OCI-LY3 (cell line): ENCODE measurements at regions not wholly inside any gene's neighbourhood (a gene's known extent, or its start where the extent isn't known, plus 50 kb on each side); places are given as distances from the start of the nearest gene placed in this dataset.

Experiments
- H2AFZ ChIP-seq: fragments of 200-600, 300-600 bp; shearing (Covaris generic); 2 replicates; pipeline ENCODE4 v1.6.0; 2014; ENCODE audit warnings: antibody characterized with exemption, low read depth, low read length
- H3K27ac ChIP-seq: fragments of 200-600, 300-600 bp; sonication (generic); 2 replicates; pipeline ENCODE4 v1.5.1; 2014; ENCODE audit warnings: mild to moderate bottlenecking, low read length, moderate library complexity, mixed read lengths
- H3K27me3 ChIP-seq: fragments of 200-600, 300-600 bp; sonication (generic); 2 replicates; pipeline ENCODE4 v1.6.1; 2014; ENCODE audit warnings: low read depth, low read length, mixed read lengths
- H3K36me3 ChIP-seq: fragments of 200-600, 300-600 bp; sonication (generic); replicated peaks from 2 replicates; pipeline ENCODE3; 2014; ENCODE audit warnings: low read depth, low read length, mixed read lengths
- H3K4me1 ChIP-seq: fragments of 300-600, 200-600 bp; sonication (generic); 2 replicates; pipeline ENCODE4 v1.6.1; 2014; ENCODE audit warnings: low read length, mixed read lengths
- H3K4me2 ChIP-seq: fragments of 200-600, 300-600 bp; sonication (generic); 2 replicates; pipeline ENCODE4 v1.6.1; 2014; ENCODE audit warnings: low read length, mixed read lengths
- H3K4me3 ChIP-seq: fragments of 300-600, 200-600 bp; sonication (generic); 2 replicates; pipeline ENCODE4 v1.5.1; 2014; ENCODE audit warnings: antibody characterized with exemption, mild to moderate bottlenecking, low read length, moderate library complexity
- H3K79me2 ChIP-seq: fragments of 300-600, 200-600 bp; shearing (Covaris generic); 2 replicates; pipeline ENCODE4 v1.6.1; 2014; ENCODE audit warnings: mild to moderate bottlenecking, low read length, mixed read lengths
- H3K9ac ChIP-seq: fragments of 300-600, 200-600 bp; shearing (Covaris generic); 2 replicates; pipeline ENCODE4 v1.6.0; 2014; ENCODE audit warnings: mild to moderate bottlenecking, low read length, moderate library complexity
- H3K9me3 ChIP-seq: fragments of 200-600, 300-600 bp; shearing (Covaris generic); 2 replicates; pipeline ENCODE4 v1.6.1; 2014; ENCODE audit warnings: low read length, mixed read lengths; ENCODE audit not compliant: insufficient read depth
- H4K20me1 ChIP-seq: fragments of 200-600, 300-600 bp; sonication (generic); 2 replicates; pipeline ENCODE4 v1.6.1; 2016; ENCODE audit warnings: low read length, mixed read lengths; ENCODE audit not compliant: insufficient read depth
- EZH2phosphoT487 ChIP-seq: fragments of 200-600 bp; shearing (Covaris generic); IDR thresholded peaks from 2 replicates; pipeline ENCODE4 v1.6.1; 2018; ENCODE audit warnings: antibody characterized with exemption, mixed run types, low read depth
- TF ChIP-seq, protein P1 (sequence below): fragments of 200-600, 300-600 bp; sonication (generic); IDR thresholded peaks from 2 replicates; pipeline ENCODE4 v1.5.1; 2014; ENCODE audit warnings: antibody characterized with exemption, low read length, low read depth

DNA sequence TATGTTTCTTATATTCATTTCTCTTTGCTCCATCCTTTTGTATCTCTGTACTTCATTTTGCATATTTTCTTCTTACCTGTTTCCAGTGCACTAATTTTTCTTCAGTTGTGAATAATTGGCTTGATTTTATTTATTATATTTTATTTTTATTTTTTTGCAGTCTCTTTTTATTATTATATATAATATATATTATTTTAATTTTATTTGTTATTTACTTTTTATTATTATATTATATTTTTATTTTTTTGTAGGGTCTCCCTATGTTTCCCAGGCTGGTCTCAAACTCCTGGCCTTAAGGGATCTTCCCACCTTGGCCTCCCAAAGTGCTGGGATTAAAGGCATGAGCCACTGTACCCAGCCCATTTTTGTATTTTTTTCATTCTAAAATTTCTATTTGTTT lies 213.1 kb upstream of the TSC22D2 start:
- TF ChIP-seq, protein P1, sequence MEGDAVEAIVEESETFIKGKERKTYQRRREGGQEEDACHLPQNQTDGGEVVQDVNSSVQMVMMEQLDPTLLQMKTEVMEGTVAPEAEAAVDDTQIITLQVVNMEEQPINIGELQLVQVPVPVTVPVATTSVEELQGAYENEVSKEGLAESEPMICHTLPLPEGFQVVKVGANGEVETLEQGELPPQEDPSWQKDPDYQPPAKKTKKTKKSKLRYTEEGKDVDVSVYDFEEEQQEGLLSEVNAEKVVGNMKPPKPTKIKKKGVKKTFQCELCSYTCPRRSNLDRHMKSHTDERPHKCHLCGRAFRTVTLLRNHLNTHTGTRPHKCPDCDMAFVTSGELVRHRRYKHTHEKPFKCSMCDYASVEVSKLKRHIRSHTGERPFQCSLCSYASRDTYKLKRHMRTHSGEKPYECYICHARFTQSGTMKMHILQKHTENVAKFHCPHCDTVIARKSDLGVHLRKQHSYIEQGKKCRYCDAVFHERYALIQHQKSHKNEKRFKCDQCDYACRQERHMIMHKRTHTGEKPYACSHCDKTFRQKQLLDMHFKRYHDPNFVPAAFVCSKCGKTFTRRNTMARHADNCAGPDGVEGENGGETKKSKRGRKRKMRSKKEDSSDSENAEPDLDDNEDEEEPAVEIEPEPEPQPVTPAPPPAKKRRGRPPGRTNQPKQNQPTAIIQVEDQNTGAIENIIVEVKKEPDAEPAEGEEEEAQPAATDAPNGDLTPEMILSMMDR = no peak
- TF ChIP-seq EZH2phosphoT487 = no peak
- Histone ChIP-seq H3K27me3 (0 out of 2 replicates have a peak, but pooled peaks cover 4% of the 10 kb centered on the region), H3K4me3 (no peak overlapping the region), H3K4me2 (no peak overlapping the region), H3K36me3 (no peaks in the 10 kb centered on the region), H3K79me2 (no peaks in the 10 kb centered on the region), H2AFZ (no peak overlapping the region), H4K20me1 (no peaks in the 10 kb centered on the region), H3K4me1 (no peaks in the 10 kb centered on the region), H3K9me3 (peaks cover under 1% of the 10 kb centered on the region; the same call in 1 of the 2 replicates), H3K27ac (no peak overlapping the region), H3K9ac (no peak overlapping the region)

DNA sequence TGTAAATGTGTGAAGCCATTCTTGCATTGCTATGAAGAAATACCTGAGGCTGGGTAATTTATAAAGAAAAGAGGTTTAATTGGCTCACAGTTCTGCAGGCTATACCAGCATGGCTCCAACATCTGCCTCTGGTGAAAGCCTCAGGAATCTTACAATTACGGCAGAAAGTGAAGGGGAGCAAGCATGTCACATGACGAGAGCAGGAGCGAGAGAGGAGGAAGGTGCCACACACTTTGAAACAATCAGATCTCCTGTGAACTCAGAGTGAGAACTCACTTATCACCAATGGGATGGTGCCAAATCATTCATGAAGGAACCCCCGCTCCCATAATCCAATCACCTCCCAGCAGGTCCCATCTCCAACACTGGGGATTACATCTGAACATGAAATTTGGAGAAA lies 213.6 kb upstream of the TSC22D2 start:
- Histone ChIP-seq H4K20me1 (no peaks in the 10 kb centered on the region), H3K4me2 (no peak overlapping the region), H3K27ac (no peak overlapping the region), H3K9ac (no peak overlapping the region), H3K4me1 (no peaks in the 10 kb centered on the region), H2AFZ (no peak overlapping the region), H3K4me3 (no peak overlapping the region), H3K27me3 (0 out of 2 replicates have a peak, but pooled peaks cover 4% of the 10 kb centered on the region), H3K79me2 (no peaks in the 10 kb centered on the region), H3K9me3 (peaks cover 5% of the 10 kb centered on the region; the same call in 1 of the 2 replicates), H3K36me3 (no peaks in the 10 kb centered on the region)
- TF ChIP-seq EZH2phosphoT487 = no peak
- TF ChIP-seq, protein P1 = no peak

DNA sequence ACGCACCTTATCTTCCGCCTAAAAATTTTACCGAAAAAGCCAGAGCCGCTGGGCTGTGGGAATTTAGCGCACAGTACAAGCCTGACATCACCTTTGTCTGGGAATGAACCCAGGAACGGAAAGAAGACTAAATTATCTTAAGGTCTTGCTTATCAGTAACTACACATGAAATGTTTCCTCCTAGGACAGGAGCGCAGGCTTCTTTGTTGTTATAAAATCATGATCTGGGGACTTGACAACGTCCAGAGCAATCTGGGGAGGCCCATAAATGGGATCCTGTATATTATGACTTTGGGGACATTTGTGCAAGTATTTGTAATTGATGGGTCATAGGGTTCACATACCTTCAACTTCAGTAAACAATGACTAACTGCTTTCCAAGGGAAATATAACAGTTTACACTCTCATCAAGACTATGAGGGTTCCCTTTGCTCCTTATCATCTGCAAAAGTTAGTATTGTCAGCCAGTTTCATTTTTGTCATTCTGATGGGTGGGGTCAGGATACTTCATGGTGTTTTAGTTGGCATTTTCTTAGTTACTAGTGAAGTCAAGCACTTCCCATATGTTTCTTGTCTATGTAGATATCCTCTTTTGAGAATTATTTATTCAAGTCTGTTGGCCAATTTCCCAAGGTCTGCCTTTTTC lies 213.9 kb upstream of the PFN2 start:
- H3K4me2 ChIP-seq = peak overlapping the region; percentile 87
- no peaks in the 10 kb centered on the region for H4K20me1 ChIP-seq
- H3K9me3 ChIP-seq = peaks cover 2% of the 10 kb centered on the region; the same call in 1 of the 2 replicates
- H3K36me3 ChIP-seq = no peaks in the 10 kb centered on the region
- H3K27ac ChIP-seq = no peak overlapping the region
- peaks cover 6% of the 10 kb centered on the region; the same call in 1 of the 2 replicates for H3K4me1 ChIP-seq
- peak overlapping the region; percentile 76 for H3K4me3 ChIP-seq
- no peaks in the 10 kb centered on the region for H3K79me2 ChIP-seq
- TF ChIP-seq, protein P1 = no peak
- TF ChIP-seq EZH2phosphoT487 = no peak
- H3K27me3 ChIP-seq = 0 out of 2 replicates have a peak, but pooled peaks cover 3% of the 10 kb centered on the region
- H2AFZ ChIP-seq = peak overlapping the region; percentile 92
- no peak overlapping the region for H3K9ac ChIP-seq

DNA sequence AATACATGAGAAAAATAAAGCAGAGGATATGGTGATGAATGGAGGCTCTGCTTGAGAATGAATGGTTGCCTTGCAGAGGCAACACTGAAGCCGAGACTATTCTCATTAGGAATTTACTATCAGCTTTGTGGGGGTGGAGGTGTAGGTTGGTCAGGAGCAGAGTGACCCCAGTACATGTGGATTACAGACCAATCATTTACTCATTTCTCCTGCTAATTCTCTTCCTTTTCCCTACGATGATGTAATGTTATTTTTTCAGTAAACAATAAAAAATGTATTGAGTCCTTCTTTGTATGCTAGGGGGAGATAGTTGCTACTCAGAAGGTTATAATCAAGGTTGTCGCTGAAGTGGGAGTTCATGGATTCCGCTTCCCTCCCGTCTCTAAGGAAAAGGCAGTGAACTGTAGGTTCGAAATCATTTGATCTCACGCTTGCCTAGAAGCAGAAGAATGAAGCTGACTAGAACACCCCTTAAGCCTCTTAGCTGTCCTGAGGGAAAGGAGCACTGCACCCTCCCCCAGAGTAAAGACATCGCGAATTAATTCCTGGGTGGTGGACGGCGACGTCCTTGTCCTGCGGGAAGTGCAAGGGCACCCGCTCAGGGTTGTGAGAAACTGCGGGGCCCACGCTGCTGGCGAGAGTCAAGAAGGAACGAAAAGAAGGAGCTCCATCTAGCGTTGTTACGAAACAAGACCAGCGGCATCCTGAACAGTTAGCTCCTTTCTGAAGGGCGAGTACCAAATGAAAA lies 213.2 kb upstream of the PFN2 start:
- peak overlapping the region; percentile 28; the same call in 1 of the 2 replicates for H3K9ac ChIP-seq

More for the DNA sequence above, 213.2 kb upstream of the PFN2 start:
- 0 out of 2 replicates have a peak, but pooled peaks cover 4% of the 10 kb centered on the region for H3K27me3 ChIP-seq
- no peaks in the 10 kb centered on the region for H3K36me3 ChIP-seq
- H2AFZ ChIP-seq = peak overlapping the region; percentile 92
- peak overlapping the region; percentile 76 for H3K4me3 ChIP-seq
- peaks cover 6% of the 10 kb centered on the region; the same call in 1 of the 2 replicates for H3K4me1 ChIP-seq
- TF ChIP-seq, protein P1 = peak; percentile 84
- TF ChIP-seq EZH2phosphoT487 = no peak
- H4K20me1 ChIP-seq = no peaks in the 10 kb centered on the region
- no peak overlapping the region for H3K27ac ChIP-seq
- H3K4me2 ChIP-seq = peak overlapping the region; percentile 87
- no peaks in the 10 kb centered on the region for H3K9me3 ChIP-seq
- no peaks in the 10 kb centered on the region for H3K79me2 ChIP-seq
